ENCODE measurements at regions not wholly inside any gene's neighbourhood (a gene's known extent, or its start where the extent isn't known, plus 50 kb on each side); places are given as distances from the start of the nearest gene placed in this dataset.

DNA sequence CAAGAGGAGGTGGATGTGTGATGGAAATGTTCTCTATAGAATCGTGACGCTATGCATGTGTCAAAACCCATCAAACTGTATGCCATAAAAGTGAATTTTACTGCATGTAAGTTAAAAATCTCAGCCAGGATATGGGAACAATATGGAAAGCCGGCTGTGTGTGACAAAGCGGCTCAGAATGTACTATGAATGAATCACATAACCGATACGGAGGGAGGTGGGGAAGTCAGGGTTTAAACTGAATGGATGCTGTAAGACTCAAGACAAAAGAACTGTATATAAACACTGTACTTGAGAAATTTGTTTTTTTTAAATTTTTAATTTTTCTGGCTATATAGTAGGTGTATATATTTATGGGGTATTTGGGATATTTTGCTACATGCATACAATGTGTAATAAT is 111.6 kb upstream of the PDE4B start:
- peak; percentile 39 for DNase-seq (ENCODE audit: low spot score)

DNA sequence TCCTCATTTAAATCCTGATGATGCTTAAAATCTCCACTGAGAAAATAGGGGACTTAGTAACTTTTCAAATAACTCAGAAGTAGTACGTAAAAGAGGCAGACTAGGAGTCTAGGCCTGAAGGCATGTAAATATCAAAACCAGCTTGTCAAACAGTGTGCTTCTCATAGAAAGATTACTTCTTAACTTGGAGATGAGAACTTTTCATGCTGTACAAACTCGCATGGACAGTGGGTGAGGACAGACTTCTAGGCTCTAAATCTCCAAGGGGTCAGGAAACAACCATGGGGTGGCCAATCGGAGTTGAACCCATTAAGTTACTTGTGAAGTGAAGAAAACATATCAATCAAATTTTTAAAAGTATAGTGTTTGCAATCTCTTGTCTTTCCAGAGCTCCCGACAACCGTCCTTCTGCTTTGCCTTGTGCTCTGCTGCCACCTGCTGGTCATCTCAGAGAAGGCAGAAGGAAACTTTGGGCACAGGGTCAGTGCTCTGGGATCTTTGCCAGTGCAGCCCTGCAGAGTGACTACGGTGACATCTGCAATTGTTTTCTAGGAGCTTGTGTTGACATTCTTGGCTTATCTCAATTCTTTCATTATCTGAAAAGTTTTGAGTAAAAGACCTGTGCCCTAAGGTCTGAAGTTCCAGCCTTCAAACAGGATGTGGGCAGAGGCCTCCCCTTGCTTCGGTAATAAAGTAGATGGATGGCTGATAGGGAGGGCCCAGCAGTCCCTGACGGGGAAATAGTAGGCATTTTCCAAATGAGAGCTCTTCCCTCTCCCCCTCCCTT is 105.1 kb upstream of the PDE4B start:
- DNase-seq (ENCODE audit: low spot score) = peak; percentile 74

DNA sequence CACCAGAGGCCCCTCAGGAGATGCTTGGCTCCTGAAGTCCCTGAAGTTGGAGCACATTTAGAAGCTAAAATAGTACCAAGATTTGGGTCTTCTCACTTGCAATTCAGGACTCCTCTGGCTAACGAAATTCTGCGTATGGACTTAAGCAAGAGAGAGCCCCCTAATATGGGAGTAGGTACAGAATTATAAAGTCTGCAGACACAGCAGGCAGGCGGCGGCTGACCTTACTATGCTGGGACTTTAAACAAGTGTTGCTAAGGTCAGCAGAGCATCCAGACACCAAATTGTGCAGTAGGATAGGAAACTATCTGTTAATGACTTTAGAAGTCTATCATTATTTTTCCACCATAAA is 104.5 kb upstream of the PDE4B start:
- DNase-seq (ENCODE audit: low spot score) = no peak

DNA sequence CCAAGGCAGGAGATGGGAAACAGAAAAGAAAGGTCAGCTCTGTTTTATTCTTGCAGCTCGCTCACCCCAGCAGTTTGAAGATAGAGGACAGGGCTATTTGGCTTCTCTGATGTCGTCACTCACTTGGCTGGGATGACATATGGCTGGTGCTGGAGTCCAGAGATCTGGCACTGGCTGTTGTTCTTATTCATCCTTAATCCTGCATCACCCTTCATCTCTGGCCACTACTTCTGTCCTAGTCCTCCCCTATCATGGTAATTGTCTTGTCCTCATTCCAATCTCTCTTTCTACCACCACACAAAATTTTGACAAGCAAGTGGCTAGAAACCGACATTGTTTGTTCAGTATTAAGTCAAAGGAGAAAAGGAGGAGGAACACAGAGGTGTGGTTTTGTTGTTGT is 103.8 kb upstream of the PDE4B start:
- DNase-seq (ENCODE audit: low spot score) = no peak

DNA sequence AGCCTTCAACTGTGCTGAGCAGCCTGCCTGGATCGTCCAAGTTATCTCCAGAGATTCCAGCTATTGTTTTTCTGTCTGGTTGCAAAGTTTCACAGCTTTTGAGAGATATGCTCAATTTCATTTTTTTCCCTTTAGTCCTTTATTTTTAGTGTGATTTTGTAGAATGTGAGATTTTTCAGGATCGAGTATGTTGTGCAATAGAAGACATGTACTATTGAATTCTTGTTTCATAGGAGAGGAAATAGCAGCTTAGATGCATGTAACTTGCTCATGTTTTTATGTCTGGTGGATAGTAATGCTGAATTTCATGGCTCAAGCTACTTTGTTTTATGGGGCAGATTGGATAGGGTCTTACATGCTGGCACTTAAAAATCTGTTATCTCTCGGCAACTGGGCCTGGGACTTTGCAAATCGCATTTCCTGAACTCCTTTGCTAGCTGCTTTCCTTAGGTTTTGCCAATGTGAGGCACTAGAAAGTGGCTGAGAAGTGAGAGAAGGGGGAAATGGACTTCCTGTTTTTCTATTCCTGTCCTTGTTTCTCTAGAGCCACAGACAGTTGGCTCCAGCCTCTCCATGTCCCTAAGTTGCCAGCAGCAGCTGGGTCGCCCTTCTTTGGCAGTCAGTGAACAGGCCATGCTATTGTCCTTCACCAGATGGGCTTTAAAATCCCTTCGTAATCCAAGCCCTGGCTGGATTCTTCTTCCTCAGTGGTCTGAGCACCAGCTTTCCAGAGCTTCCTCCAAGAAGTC is 101.4 kb upstream of the PDE4B start:
- DNase-seq (ENCODE audit: low spot score) = no peak

DNA sequence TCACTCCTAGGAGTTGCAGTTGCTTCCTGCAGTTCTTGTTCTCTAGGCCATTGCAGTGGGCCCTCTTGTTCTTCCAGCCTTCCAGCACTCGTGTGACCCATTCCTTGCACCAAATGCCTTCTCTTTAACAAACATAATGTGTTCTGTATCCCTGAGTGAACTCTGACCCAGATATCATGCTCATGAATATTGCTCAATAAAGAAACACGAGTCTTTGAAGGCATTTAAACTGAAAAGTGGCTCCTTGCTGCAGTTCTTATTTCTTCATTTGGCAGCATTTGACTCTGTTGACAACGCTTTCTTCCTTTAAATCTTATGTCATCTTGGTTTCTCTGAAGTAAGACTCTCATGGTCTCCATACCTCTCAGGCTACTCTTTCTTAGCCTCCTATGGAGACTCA is 100.7 kb upstream of the PDE4B start:
- no peak for DNase-seq (ENCODE audit: low spot score)

DNA sequence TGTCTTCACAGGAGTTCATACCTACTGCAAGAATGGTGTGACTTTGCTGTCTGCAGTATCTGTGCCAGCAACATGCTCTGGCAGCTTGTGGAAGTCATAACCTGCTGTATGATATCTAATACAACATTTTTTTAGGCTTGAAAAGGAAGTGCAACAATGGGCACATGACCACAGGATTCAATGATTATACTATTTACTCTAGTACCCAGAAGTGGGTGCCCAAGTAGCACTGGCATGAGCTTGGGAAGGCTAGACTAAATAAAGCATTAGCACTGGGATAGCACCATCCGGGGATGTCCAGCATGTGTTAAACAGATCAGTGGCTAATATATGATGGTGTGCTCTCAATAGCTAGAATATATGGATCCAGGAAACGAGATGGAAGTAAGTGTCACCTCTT is 98.6 kb upstream of the PDE4B start:
- no peak for DNase-seq (ENCODE audit: low spot score)

DNA sequence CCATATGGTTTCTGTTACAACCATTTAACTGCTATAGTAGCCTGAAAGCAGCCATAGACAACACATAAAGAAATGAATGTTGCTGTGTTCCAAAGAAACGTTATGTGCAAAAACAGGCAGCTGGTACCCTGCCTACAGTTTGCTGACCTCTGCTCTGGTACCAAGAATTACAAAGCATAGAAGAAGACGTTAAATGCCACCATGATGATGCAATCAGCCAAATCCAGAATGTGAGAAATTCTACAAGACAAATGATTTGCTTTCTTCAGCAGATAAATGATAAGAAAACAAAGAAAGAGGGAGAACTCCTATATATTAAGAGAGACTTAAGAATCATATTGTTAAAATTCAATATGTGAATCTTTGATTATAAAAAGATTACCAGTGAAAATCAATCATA is 97.8 kb upstream of the PDE4B start:
- no peak for DNase-seq (ENCODE audit: low spot score)

DNA sequence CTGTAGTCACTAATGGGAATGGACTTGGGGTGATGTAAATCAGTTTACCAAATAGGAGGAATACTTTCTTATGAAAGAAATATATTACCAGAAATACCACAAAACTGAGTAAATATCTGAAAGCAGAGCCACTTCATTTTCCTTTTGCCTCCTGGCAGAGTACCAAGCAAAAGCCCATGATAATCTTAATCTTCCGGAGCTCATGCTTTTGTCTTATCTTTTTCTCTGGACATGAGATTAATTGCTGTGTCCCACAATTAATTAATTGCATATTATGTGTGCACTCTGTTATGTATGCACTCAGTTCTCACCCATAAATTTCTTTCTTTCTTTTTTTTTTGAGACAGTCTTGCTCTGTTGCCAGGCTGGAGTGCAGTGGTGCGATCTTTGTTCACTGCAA is 94.1 kb upstream of the PDE4B start:
- DNase-seq (ENCODE audit: low spot score) = no peak

DNA sequence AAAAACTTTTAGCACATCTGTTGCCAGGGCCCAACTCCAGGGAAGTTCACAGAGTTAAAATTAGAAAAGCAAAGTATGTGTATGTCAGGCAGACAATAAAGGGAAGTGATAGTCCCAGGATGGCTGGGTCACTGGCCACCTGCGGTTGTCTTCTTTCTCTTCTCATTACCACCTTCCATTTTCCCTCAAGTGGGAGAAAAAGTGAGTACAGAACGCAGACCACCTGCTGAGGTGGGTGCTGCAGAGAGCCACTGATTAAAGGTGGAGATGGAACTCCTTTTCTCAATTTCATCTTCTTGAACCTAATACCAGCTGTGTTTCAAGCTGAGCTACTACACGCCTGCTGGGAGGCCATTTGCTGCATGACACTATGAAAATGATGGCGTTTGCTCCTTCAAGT is 88.8 kb upstream of the PDE4B start:
- no peak for DNase-seq (ENCODE audit: low spot score)

DNA sequence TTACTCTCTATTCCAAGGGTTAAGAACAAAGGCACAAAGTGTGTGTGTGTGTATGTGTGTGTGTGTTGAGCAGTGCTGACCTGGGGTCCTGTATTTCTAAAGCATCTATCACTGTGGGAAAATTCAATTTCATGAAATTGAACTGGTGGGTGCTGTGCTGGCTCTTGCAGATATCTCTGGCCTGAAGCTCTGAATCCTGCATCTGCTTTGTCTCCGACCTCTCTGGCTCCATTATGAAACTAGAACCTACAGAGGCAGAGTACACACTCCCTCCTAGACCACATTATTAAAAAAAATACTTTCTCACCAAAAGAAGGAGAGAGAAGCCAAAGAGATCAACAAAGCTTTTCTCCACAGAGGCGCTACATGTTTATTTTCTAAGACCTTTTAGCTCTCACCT is 88.4 kb upstream of the PDE4B start:
- DNase-seq (ENCODE audit: low spot score) = no peak

DNA sequence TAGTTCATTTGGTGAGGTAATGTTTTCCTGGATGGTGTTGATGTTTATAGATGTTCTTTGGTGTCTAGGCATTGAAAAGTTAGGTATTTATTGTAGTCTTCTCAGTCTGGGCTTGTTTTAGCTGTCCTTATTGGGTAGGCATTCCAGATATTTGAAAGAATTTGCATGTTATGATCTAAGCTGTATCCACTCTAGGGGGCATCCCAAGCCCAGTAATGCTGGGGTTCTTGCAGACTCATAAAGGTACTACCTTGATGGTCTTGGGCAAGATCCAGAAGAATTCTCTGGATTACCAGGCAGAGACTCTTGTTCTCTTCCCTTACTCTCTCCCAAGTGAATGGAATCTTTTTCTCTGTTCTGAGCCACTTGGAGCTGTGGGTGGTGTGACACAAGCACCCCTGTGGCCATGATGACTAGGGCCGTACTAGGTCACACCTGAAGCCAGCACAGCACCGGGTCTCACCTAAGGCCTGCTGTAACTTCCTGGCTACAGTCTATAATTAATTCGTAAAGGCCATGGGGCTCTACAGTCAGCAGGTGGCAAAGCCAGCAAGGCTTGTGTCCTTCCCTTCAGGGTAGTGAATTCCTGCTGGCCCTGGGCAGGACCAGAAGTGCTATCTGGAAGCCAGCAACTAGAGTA is 74.8 kb upstream of the PDE4B start:
- no peak for DNase-seq (ENCODE audit: low spot score)

DNA sequence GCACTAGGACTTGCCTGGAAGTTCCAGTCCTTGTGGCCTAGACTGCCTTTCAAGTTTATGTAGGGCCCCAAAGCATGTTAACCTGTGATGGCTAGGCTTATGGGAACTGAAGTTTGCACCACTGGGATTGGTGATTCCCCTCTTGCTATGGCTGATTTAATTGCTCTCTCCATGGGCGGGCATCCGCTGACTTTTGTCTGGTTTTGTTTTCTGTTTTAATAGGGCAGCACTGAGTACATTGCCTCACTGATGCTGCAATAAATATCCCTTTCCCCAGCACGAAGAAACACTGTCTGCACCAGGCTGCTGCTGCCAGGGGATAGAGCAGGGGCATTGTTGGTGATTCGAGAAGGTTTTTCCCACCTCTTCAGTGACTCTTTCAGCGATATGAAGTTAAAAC is 73.3 kb upstream of the PDE4B start:
- DNase-seq (ENCODE audit: low spot score) = no peak

DNA sequence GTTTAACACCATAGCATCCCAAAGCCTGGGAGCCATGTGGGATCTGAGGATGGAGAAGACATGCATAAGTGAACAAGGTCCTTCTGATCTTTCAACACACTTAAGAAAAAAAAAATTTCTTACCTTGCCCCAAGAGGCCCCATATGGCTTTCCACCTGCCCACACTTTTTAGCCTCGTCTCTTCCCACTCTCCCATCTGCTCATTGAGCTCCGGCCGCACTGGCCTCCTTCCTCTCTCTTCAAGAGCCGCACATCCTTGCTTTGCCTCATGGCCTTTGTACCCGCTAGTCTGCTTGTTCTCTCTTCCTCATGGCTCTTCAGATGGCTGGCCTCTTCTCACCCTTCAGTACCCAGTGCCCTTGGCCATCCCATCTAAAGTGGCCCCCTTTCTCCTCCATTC is 70.2 kb upstream of the PDE4B start:
- DNase-seq (ENCODE audit: low spot score) = no peak

DNA sequence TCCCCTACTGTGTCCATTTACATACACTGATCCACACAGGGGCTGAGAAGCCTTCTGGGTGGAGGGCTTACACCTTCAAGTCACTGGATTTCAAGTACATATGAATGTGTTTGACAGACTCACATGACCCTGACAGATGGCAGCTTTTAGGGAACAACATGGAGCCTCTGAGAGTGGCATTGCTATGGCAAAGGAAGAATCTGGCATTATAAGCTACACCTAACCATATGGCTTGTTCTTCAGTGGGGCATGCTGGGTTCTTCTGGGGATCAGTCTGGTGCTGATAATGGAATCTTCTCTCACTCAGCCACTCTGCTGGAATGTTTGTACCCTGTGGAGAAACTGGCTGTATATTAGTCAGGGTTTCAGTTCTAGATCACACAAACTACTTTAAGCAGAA is 68.5 kb upstream of the PDE4B start:
- no peak for DNase-seq (ENCODE audit: low spot score)

DNA sequence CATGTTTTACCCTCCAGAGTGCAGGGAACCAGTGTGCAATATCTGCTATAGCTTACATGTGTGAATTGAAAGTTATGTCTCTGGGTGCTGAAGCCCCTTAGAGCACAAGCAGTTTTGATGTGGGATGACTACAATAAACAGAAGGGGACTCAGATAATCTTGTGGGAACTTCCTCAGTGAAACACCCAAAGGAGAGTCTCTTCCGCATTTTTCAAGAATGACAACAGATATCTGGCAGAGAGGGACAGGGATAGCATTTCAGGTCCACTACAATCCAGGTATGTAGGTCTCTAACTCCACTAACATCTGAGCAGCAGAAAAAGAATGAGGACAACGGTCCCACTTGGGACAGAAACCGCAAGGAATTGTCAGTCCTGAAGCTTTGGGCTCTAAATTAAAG is 67.6 kb upstream of the PDE4B start:
- no peak for DNase-seq (ENCODE audit: low spot score)

DNA sequence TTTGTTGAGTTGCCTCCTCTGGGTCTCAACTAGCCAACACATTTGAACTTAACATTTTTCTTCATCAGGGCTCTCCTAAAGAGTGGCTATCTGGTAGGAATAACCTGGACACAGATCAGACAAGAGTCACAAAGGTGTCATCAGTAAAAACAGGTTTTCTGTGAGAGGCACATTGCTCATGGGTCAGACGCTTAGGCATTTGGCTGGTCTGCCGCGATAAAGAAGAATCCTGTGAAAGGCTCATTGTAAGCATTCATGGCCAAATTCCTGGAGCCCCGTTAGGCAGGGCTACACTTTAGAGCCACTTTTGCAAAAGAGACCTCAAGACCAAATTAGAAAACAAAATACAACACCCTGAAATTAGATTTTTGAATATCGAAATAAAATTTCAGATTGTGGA is 64.2 kb upstream of the PDE4B start:
- no peak for DNase-seq (ENCODE audit: low spot score)

DNA sequence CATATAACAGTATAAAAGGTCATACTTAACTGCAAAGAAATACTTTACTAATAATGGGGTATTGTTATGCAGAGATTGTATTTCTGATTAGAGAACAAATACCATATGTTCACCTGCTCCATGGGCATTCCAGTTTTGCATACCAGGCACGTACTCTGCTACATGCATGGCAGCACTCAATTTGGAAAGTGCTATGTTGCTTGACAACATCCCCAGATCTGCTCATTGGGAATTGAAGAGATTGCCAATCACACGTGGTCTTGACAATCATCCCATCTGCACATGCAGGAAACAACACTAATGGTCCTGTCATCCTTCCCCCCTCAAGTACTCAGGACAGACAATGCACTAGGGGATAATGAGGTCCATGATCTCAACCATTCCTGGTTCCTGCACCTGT is 63.4 kb upstream of the PDE4B start:
- DNase-seq (ENCODE audit: low spot score) = no peak

DNA sequence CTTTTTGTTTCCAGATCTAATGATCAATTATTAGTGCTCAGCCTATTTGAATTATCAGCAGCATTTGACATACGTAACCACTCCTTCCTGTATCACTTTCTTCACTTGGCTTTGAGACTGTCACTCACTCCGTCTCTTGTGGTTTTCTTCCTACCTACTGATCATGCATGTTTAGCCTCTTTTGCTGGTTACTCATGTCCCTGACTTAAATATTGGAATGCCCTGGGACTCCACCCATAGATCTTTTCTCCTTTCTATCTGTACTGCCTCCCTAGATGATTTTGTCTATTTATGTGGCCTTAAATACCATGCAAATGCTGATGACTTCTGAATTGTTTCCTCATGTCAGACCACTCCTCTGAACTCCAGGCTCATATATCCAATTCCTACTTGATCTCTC is 57.7 kb upstream of the PDE4B start:
- DNase-seq (ENCODE audit: low spot score) = peak; percentile 10

DNA sequence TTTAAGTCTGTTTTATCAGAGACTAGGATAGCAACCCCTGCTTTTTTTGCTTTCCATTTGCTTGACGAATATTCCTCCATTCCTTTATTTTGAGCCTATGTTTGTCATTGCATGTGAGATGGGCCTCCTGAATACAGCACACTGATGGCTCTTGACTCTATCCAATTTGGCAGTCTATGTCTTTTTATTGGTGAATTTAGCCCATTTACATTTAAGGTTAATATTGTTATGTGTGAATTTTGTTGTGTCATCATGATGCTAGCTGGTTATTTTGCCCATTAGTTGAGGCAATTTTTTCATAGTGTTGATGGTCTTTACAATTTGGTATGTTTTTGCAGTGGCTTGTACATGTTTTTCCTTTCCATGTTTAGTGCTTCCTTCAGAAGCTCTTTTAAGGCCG is 50.7 kb upstream of the PDE4B start:
- DNase-seq (ENCODE audit: low spot score) = no peak
